ENCODE measurements at regions not wholly inside any gene's neighbourhood (a gene's known extent, or its start where the extent isn't known, plus 50 kb on each side); places are given as distances from the start of the nearest gene placed in this dataset.

DNA sequence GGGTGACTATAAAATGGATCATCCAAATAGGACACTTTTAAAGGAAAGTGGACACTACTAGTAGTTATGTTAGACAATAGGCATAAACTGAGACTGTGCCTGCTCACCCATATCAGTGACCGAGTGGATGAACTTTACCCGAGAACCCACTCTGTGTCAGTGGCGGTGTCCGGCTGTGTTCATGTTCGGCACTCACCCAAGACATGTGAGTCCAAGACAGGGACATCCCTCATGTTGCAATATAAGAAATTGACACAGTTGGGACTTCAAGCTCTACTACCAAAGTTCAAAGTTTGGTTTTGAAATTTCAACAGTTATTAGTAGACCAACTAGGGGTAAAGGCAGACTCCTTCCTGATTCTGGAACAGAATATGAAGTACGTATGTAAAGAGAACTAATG lies 326.3 kb upstream of the TNP1 start:
- TF ChIP-seq MXI1 (IDR thresholded peaks at IDR 0.05; ENCODE audit: low read depth, low read length) (no peak), SIN3A (IDR thresholded peaks at IDR 0.05; ENCODE audit: borderline replicate concordance, low read depth, low read length) (no peak), CHD2 (IDR thresholded peaks at IDR 0.05; ENCODE audit: low read length, partially characterized antibody) (no peak), EZH2phosphoT487 (IDR thresholded peaks at IDR 0.05; ENCODE audit: borderline replicate concordance, low read depth) (no peak), EP300 (IDR thresholded peaks at IDR 0.05; ENCODE audit: borderline replicate concordance in 1 of 2, low read depth in 1 of 2, low read length in 1 of 2) (no peak), JUND (IDR thresholded peaks at IDR 0.05) (no peak), POLR2AphosphoS5 (IDR thresholded peaks at IDR 0.05; ENCODE audit: low read depth, low read length) (no peak), REST (IDR thresholded peaks at IDR 0.05; ENCODE audit: low read depth, low read length) (no peak), RXRA (IDR thresholded peaks at IDR 0.05; ENCODE audit: borderline replicate concordance, low read depth) (no peak), RCOR1 (IDR thresholded peaks at IDR 0.05; ENCODE audit: low read length) (no peak), GABPA (IDR thresholded peaks at IDR 0.05; ENCODE audit: low read depth) (no peak)
- TF ChIP-seq, protein P1, sequence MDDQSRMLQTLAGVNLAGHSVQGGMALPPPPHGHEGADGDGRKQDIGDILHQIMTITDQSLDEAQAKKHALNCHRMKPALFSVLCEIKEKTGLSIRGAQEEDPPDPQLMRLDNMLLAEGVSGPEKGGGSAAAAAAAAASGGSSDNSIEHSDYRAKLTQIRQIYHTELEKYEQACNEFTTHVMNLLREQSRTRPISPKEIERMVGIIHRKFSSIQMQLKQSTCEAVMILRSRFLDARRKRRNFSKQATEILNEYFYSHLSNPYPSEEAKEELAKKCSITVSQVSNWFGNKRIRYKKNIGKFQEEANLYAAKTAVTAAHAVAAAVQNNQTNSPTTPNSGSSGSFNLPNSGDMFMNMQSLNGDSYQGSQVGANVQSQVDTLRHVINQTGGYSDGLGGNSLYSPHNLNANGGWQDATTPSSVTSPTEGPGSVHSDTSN (IDR thresholded peaks at IDR 0.05) = no peak
- TF ChIP-seq, protein P2, sequence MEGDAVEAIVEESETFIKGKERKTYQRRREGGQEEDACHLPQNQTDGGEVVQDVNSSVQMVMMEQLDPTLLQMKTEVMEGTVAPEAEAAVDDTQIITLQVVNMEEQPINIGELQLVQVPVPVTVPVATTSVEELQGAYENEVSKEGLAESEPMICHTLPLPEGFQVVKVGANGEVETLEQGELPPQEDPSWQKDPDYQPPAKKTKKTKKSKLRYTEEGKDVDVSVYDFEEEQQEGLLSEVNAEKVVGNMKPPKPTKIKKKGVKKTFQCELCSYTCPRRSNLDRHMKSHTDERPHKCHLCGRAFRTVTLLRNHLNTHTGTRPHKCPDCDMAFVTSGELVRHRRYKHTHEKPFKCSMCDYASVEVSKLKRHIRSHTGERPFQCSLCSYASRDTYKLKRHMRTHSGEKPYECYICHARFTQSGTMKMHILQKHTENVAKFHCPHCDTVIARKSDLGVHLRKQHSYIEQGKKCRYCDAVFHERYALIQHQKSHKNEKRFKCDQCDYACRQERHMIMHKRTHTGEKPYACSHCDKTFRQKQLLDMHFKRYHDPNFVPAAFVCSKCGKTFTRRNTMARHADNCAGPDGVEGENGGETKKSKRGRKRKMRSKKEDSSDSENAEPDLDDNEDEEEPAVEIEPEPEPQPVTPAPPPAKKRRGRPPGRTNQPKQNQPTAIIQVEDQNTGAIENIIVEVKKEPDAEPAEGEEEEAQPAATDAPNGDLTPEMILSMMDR (IDR thresholded peaks at IDR 0.05) = no peak
